B cell (primary cell): ENCODE measurements at regions not wholly inside any gene's neighbourhood (a gene's known extent, or its start where the extent isn't known, plus 50 kb on each side); places are given as distances from the start of the nearest gene placed in this dataset.

Experiments used
- EZH2 ChIP-seq: IDR thresholded peaks from 2 replicates; pipeline ENCODE4 v1.6.1; 2012; ENCODE audit warnings: borderline replicate concordance, low read depth, mild to moderate bottlenecking, moderate library complexity, low read length; ENCODE audit not compliant: insufficient read depth, poor library complexity, severe bottlenecking
- TF ChIP-seq, protein P1 (sequence below): fragments of 200-600 bp; IDR thresholded peaks from one replicate; pipeline ENCODE4 v1.8.0; 2022; ENCODE audit warnings: antibody characterized with exemption, mild to moderate bottlenecking

DNA sequence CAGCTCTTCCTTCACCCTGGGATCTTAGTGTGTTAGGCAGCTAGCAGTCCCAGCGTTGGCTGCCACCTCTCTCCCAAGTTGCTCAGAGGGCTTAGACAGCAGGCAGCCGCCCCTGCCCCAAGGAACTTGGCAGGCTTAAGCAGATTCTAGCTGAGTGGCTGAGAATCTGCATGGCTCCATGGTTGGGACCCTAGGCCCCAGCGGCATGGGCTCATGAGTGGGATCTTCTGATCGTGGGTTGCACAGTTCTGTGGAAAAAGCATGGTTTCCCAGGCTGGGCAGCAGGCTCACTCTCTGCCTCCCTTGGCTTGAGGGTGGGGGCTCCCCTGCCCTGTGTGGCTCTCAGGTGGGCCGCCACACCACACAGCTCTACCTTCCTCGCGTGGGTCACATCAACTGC lies 1624.9 kb downstream of the GRIK2 start:
- TF ChIP-seq, protein P1, sequence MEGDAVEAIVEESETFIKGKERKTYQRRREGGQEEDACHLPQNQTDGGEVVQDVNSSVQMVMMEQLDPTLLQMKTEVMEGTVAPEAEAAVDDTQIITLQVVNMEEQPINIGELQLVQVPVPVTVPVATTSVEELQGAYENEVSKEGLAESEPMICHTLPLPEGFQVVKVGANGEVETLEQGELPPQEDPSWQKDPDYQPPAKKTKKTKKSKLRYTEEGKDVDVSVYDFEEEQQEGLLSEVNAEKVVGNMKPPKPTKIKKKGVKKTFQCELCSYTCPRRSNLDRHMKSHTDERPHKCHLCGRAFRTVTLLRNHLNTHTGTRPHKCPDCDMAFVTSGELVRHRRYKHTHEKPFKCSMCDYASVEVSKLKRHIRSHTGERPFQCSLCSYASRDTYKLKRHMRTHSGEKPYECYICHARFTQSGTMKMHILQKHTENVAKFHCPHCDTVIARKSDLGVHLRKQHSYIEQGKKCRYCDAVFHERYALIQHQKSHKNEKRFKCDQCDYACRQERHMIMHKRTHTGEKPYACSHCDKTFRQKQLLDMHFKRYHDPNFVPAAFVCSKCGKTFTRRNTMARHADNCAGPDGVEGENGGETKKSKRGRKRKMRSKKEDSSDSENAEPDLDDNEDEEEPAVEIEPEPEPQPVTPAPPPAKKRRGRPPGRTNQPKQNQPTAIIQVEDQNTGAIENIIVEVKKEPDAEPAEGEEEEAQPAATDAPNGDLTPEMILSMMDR = no peak
- TF ChIP-seq EZH2 = no peak
